ENCODE measurements at regions not wholly inside any gene's neighbourhood (a gene's known extent, or its start where the extent isn't known, plus 50 kb on each side); places are given as distances from the start of the nearest gene placed in this dataset.
A peak's percentile ranks its signal among the peaks of the same experiment; 100 is the strongest.

- no peak overlapping the region for H3K4me3 ChIP-seq (ENCODE audit: low read depth, low read length)
- DNase-seq: no peak
- TF ChIP-seq, protein P1, sequence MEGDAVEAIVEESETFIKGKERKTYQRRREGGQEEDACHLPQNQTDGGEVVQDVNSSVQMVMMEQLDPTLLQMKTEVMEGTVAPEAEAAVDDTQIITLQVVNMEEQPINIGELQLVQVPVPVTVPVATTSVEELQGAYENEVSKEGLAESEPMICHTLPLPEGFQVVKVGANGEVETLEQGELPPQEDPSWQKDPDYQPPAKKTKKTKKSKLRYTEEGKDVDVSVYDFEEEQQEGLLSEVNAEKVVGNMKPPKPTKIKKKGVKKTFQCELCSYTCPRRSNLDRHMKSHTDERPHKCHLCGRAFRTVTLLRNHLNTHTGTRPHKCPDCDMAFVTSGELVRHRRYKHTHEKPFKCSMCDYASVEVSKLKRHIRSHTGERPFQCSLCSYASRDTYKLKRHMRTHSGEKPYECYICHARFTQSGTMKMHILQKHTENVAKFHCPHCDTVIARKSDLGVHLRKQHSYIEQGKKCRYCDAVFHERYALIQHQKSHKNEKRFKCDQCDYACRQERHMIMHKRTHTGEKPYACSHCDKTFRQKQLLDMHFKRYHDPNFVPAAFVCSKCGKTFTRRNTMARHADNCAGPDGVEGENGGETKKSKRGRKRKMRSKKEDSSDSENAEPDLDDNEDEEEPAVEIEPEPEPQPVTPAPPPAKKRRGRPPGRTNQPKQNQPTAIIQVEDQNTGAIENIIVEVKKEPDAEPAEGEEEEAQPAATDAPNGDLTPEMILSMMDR (IDR thresholded peaks at IDR 0.05; ENCODE audit: low read depth, low read length): no peak
Observed at GRCh38 chr4:136457004-136457403, 1075.3 kb downstream of the PCDH18 start.

GRCh38 chr4:136443006-136443405, 1089.3 kb downstream of the PCDH18 start:
- TF ChIP-seq, protein P1 (IDR thresholded peaks at IDR 0.05; ENCODE audit: low read depth, low read length): no peak
- Histone ChIP-seq H3K9me3 (no peaks in the 10 kb centered on the region), H3K36me3 (no peaks in the 10 kb centered on the region), H3K4me1 (no peaks in the 10 kb centered on the region), H3K27me3 (no peaks in the 10 kb centered on the region), H3K4me3 (ENCODE audit: low read depth, low read length) (no peak overlapping the region)
- no peak for DNase-seq

More at GRCh38 chr4:136457004-136457403, 1075.3 kb downstream of the PCDH18 start:
- Histone ChIP-seq H3K27me3 (no peaks in the 10 kb centered on the region), H3K4me1 (no peaks in the 10 kb centered on the region), H3K9me3 (no peaks in the 10 kb centered on the region; the same call in 1 of the 2 replicates), H3K36me3 (no peaks in the 10 kb centered on the region)

DNA sequence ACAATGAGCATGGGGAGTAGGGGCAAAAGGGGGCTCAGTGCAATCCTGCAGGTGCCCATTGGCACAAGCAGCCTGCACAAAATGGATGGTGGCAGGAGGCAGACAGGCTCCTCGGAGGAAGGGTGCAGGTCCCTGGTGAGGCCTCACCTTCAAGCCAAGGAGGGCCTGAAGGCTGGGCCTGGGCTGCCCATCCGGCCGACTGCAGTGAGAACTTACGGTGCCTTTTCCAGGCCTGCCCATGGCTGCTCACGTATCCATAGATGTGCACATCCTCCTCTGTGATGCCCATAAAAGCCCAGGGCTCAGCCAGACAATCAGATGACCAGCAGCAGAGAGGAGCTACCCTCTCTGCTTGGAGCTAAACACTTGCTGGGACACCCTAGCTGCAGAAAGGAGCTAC, 1089.8 kb downstream of the PCDH18 start:
- H3K9me3 ChIP-seq: no peaks in the 10 kb centered on the region

DNA sequence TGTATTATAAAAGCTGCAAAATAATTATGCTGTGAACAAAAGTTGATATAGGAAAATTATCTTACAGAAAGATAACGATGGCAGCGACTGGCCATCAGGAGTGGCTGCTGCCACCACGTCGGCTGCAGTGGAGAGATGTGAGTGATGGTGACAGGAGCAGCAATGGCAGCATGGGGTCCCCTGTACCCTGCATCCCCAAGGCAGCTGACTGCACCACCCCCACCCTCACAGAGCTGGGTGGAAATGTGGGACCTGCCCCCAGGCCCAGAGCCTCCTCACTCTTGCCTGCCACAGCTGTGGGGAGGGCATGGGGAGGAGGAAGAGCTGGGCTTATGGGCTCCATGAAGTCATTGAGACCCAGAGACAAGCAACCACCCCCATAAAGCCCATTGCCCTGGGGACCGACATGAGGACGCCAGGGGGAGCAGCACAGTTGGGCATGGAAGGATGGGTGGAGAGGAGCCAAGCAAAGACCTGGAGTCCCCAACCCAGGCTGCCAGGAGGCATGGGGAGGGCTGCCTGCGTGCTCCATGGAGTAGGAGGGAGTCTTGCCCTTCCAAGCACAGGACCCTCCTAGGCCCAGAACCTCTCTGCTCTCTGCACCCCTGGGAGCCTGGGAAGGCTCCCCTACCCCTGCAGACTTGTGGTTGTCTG, 1090.5 kb downstream of the PCDH18 start:
- Histone ChIP-seq H3K9me3 (no peaks in the 10 kb centered on the region), H3K4me3 (ENCODE audit: low read depth, low read length) (no peak overlapping the region), H3K27me3 (no peaks in the 10 kb centered on the region), H3K36me3 (no peaks in the 10 kb centered on the region), H3K4me1 (no peaks in the 10 kb centered on the region)
- DNase-seq: no peak
- TF ChIP-seq, protein P1 (IDR thresholded peaks at IDR 0.05; ENCODE audit: low read depth, low read length): no peak

More for the DNA sequence above, 1089.8 kb downstream of the PCDH18 start:
- TF ChIP-seq, protein P1 (IDR thresholded peaks at IDR 0.05; ENCODE audit: low read depth, low read length): no peak
- no peak overlapping the region for H3K4me3 ChIP-seq (ENCODE audit: low read depth, low read length)
- DNase-seq: no peak
- no peaks in the 10 kb centered on the region for H3K4me1 ChIP-seq
- no peaks in the 10 kb centered on the region for H3K36me3 ChIP-seq
- no peaks in the 10 kb centered on the region for H3K27me3 ChIP-seq

GRCh38 chr4:136438645-136439044, 1093.6 kb downstream of the PCDH18 start:
- Histone ChIP-seq H3K9me3 (no peaks in the 10 kb centered on the region), H3K4me1 (no peaks in the 10 kb centered on the region), H3K36me3 (no peaks in the 10 kb centered on the region), H3K4me3 (ENCODE audit: low read depth, low read length) (no peak overlapping the region), H3K27me3 (no peaks in the 10 kb centered on the region)
- no peak for DNase-seq
- TF ChIP-seq, protein P1 (IDR thresholded peaks at IDR 0.05; ENCODE audit: low read depth, low read length): no peak

DNA sequence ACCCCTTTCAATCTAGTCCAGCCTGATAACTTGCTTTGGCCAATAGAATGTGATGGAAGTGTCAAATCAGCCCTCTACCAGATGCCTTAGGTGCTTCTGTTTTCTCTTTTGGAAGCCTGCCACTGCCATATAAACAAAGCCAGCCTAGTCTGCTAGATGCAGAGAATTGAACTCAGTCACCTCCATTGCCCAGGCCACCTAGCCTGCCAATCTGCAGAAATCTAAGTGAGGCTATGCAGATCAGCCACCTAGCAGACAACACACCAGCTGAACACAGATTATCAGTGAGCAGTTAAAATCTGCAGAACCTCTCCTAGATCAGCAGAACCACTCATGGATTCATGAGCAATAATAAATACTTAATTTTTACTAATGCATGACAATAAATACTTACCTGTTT, 1108.2 kb downstream of the PCDH18 start:
- H3K4me1 ChIP-seq: no peaks in the 10 kb centered on the region
- H3K9me3 ChIP-seq: no peaks in the 10 kb centered on the region
- H3K36me3 ChIP-seq: no peaks in the 10 kb centered on the region
- peak; percentile 21 for DNase-seq
- TF ChIP-seq, protein P1 (IDR thresholded peaks at IDR 0.05; ENCODE audit: low read depth, low read length): no peak
- H3K4me3 ChIP-seq (ENCODE audit: low read depth, low read length): no peak overlapping the region
- no peaks in the 10 kb centered on the region for H3K27me3 ChIP-seq

Measured in BE2C (cell line).